ENCODE measurements at regions not wholly inside any gene's neighbourhood (a gene's known extent, or its start where the extent isn't known, plus 50 kb on each side); places are given as distances from the start of the nearest gene placed in this dataset.

DNA sequence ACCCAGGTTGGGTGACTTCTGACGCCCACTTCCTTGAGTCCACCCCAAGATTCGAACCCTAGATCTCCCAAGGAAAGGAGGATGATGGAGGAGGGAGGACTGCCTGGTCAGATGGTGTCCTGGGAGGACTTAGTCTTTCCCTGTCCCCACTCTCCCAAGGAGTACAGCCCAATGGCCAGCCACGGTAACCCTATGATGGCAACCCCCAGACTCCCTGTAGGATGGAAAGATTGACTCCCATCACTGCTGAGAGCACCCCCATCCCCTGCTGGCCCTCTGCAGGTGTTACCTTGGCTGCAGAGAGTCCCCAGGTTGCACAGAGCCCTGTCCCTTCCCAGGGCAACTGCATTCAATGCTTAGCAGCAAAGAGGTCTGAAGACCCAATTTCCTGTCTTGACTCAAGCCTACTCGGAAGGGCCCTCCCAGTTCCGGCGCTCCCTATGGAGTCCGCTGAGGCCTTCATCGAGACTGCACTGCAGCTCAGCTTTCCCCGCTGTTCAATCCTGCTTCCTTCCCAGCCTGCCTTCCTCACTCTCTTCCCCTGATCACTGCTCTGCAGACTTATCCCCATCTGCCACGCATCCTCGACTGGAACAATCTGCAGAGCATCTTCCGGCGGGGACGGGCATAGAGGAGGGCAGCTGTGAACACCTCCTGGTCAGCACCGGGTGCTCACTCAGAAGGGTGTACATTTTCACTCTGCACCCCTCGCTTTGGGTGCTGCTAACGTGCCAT, 50.8 kb upstream of the OCM2 start:
- ATAC-seq (no peak), DNase-seq (no peak)

DNA sequence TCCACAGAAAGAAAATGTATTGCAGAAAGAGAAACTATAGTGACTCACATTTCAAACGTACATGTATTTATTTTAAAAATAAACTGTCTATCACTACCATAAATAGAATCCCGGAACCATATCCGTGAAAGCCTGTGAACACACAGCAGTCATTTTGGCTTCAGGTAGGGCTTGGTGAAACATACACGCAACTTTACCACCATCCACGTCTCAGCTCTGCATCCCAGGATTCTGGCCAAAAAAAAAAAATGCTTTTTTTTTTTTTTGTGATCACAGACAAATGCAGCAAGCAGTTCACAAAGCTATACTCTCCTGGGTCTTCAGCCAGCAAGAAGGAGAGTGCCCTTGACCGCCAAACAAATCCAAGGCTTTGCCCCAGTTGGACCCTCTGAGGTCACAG, 56.8 kb upstream of the OCM2 start:
- ATAC-seq (no peak), DNase-seq (no peak)

DNA sequence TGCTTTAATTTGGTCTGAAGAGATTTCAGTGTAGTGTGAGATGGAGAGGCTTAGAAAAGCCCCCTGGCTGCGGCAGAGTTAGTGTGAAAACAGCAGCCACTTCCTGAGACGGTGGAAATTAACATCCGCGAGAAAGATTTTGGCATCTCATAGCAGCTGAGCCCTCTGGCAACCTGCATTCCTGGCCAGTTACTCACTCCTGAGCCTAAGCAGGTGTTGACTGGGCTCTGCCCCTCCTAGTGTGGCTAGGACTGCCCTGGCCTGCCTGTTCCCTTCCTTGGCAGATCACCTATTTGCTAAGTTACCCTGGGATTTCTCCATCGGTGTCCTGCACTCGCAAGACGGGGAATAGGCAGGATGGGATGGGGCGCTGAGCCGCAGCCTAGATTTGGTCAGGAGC, 57.6 kb upstream of the LMTK2 start:
- ATAC-seq, result no peak
- DNase-seq, result no peak

DNA sequence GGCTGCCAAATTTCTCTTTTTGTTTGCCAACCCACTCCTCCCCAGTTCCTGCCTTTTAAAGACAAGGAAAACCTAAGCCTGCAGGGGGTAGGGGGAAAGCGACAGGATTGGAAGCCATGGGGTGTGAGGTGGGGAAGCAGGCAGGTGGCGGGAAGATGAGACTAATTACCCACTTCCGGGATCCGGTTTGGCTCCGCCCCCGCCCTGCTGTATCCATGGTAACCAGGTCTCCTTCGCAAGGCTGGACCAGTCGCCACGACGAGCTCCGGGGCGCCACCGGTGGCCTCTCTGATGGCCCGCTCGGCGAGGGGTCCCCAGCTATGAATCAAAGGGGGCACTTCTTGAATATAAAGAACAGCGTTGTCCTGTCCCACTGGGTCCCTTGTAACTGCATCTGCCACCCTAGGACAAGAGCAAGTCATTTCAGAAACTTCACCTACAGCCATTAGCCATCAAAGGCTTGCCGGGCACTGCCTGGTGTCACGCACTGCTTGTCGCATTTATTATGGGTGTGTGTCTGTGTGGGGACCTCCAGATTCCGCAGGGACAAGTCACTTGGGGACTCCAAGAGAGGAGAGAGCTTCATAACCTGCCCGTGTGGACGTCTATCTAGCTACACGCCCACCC, 55.4 kb upstream of the LMTK2 start:
- peak; percentile 40 for ATAC-seq
- DNase-seq, result peak; percentile 69

DNA sequence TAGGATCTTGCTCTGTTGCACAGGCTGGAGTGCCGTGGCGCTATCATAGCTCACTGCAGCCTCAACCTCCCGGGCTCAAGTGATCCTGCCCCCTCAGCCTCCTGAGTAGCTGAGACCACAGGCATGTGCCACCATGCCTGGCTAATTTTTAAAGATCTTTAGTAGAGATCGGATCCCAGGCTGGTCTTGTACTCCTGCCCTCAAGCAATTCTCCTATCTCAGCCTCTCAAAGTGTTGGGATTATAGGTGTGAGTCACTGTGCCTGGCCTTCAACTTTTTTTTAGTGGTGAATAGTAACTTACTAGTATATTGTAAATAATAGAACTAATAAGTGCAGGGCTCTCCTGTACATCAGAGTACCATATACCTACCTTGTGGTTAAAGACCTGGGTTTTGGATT, 52.1 kb upstream of the LMTK2 start:
- DNase-seq (no peak), ATAC-seq (no peak)

DNA sequence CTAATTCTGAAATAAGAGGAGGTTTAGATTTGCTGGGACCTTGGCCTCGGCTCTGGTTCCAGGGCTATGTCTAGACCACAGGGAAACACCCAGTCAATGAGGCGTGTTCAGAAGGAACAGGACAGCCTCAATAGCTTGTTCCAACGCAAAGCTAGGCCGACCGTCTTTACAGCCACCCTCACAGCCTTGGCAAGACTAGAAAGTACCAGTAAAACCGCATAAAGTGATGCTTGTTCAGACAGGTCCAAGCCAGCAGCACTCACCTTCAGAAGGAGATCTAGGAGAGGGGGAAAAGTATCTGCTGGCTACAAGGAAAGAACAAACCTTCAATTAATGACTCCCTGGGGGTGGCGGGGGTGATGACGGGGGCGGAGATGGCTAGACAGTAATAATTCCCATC, 50.1 kb upstream of the LMTK2 start:
- DNase-seq, result no peak

More for the DNA sequence above, 50.1 kb upstream of the LMTK2 start:
- no peak for ATAC-seq

Data from stimulated activated naive CD8-positive, alpha-beta T cell treated with anti-CD3 and anti-CD28 coated beads, Interleukin-15, Interleukin-2, amounts not matched to agents 100 U/mL and 50 U/mL, for 24 hours (primary cell).